Thymus (tissue), 11 donors: ENCODE measurements at regions not wholly inside any gene's neighbourhood (a gene's known extent, or its start where the extent isn't known, plus 50 kb on each side); places are given as distances from the start of the nearest gene placed in this dataset.

ENCODE experiments used
- DNase-seq, 9 donors: peaks; one replicate each; pipeline ENCODE4 v3.0.0-alpha.2; 2013; ENCODE audit warnings: low spot score in 9 of 9, low read depth in 6 of 9, missing footprints in 1 of 9
- H3K27ac ChIP-seq, 2 donors: one replicate each; pipeline ENCODE4 v1.5.1; 2013; ENCODE audit warnings: control low read depth in 1 of 2, low read depth in 1 of 2, low read length in 1 of 2, mild to moderate bottlenecking in 1 of 2, moderate library complexity in 1 of 2
- H3K27me3 ChIP-seq, 2 donors: one replicate each; pipeline ENCODE4 v1.5.1; 2013; ENCODE audit warnings: low read length in 1 of 2; ENCODE audit not compliant: control insufficient read depth in 2 of 2, insufficient read depth in 1 of 2
- H3K36me3 ChIP-seq, 2 donors: one replicate each; pipeline ENCODE4 v1.5.1; 2013; ENCODE audit warnings: low read length in 1 of 2, mild to moderate bottlenecking in 1 of 2, moderate library complexity in 1 of 2; ENCODE audit not compliant: control insufficient read depth in 2 of 2, insufficient read depth in 2 of 2
- H3K4me1 ChIP-seq, 2 donors: one replicate each; pipeline ENCODE4 v1.5.1; 2013; ENCODE audit warnings: low read length in 2 of 2; ENCODE audit not compliant: control insufficient read depth in 2 of 2, insufficient read depth in 2 of 2
- H3K4me3 ChIP-seq, 2 donors: one replicate each; pipeline ENCODE4 v1.5.1; 2013; ENCODE audit warnings: low read length in 2 of 2, control low read depth in 1 of 2, mild to moderate bottlenecking in 1 of 2
- H3K9me3 ChIP-seq, 2 donors: one replicate each; pipeline ENCODE4 v1.5.1; 2013; ENCODE audit warnings: low read length in 1 of 2, mild to moderate bottlenecking in 1 of 2; ENCODE audit not compliant: control insufficient read depth in 2 of 2, insufficient read depth in 1 of 2
- WGBS: extraction: QIAGEN DNeasy Blood & Tissue Kit; methylation state at CpG from one replicate; pipeline ENCODE4 v1.1.7; 2013; 5-methylcytosine and 5-hydroxymethylcytosine counted together
- donor health status: healthy.

DNA sequence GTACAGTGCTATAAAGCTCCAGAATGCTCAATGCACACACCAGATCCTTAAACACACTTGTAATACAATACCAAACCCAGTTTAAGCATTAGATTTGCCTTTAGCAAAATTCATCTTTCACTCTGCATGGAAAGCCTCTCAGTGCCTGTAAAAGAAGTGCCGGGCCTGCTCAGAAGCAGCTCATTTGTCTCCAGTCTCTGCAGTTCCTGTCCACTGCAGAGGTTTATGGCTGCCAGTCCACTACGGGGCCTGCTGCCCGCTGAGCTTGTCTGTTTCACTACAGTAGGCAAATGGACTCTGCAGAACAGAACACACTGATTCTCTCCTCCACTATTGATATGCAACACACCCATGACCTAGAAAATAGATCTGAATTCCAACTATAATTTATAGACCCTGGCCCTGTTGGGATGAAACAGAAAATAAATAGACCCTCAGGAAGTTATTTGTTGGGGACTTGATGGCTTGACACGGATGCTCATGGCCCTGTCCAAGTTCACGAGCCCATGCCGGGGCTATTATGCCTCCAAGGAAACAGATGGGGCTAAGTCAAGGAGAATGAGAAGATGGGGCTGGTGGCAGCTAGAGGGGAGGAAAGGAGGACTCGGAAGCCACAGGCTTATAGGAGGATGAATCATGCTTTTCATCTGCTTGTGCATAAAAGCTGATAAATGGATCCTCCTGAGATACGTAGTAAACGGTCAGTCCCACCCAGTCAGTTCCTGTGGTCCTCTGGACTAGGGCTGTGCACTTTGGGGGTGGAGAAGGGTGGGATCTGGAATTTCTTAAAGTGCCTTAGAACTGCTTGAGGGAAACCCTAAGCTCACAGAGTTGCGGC is 416.8 kb upstream of the TENM4 start:
- Histone ChIP-seq H3K4me3 (no peak overlapping the region), H3K27me3 (no peaks in the 10 kb centered on the region), H3K36me3 (no peaks in the 10 kb centered on the region), H3K4me1 (no peaks in the 10 kb centered on the region), H3K9me3 (no peaks in the 10 kb centered on the region), H3K27ac (no peak overlapping the region)
- DNase-seq = no peak
- 85% methylated on average over 10 of the region's 10 CpGs for WGBS

DNA sequence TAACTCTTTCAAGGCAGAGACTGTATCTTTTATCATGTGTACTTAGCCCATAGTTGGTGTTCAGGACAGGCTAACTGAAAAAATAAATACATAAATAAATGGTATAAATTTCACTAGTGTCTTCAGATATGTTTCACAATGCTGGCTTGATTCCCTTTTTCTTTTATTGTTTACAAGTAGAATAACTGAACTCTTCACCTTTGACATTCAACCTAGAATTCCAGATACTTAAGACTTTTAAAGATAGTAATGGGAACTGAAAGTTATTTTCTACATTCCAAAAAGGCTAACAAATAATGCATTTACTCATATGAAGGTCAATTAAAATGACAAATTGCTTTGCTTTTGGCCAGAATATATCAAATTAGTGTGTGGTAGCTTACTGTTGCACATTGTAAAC is 411.3 kb upstream of the TENM4 start:
- Histone ChIP-seq H3K27me3 (no peaks in the 10 kb centered on the region), H3K9me3 (no peaks in the 10 kb centered on the region), H3K36me3 (no peaks in the 10 kb centered on the region), H3K27ac (no peak overlapping the region), H3K4me3 (no peak overlapping the region), H3K4me1 (no peaks in the 10 kb centered on the region)
- no peak for DNase-seq

DNA sequence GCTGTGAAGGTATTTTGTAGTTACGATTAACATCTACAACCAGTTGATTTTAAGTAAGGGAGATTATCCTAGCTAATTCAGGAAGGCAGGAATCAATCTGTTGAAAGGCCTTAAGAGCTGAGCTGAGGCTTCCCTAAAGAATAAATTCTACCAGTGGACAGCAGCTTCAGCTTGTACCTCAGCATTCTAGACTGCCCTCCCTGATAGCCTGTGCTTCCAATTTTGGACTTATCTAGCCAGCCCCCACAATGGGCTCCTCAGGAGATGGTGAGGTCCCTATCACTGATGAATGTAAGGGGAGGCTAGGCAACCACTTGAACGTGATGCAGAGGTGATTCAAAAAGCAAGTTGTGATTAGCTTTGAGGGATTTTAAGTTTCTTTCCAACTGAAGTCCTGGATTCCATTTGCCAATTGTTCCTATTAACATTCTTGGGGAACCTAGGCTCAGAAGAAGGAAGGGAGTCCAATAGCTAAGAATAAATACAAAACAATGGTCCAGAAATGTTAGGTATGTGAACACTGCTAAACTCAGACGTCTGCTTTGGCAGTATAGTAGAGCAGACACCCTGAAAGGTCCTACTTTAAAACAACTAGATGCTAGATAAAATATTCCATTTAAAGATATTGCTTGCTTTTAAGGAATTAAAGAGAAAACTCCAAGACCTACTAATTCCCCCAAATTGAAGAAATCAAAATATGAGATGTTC is 404.3 kb upstream of the TENM4 start:
- H3K27ac ChIP-seq = no peak overlapping the region
- WGBS = 75% methylated on average over 3 of the region's 3 CpGs
- H3K4me1 ChIP-seq = no peaks in the 10 kb centered on the region
- H3K27me3 ChIP-seq = no peaks in the 10 kb centered on the region
- H3K36me3 ChIP-seq = no peaks in the 10 kb centered on the region
- DNase-seq = no peak
- H3K9me3 ChIP-seq = no peaks in the 10 kb centered on the region
- H3K4me3 ChIP-seq = no peak overlapping the region

DNA sequence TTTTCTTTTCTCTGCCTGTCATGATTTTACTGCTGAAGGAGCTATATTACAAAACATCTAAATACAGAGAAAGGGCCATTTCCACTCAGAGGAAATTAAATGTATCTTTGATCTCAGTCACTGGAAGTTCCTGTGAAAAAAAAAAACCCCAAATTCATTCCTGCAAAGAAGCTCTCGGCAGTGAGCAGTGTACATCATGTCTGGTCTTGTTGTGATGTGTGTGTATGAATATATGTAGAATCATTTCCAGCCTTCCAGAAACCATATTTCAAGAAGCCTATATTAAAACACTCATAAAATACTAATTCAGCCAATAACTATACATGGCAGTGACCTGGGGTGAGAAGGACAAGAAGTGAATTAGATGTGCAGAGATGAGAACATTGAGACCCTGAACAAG is 393.2 kb upstream of the TENM4 start:
- WGBS = 85% methylated on average over 1 of the region's 1 CpG
- Histone ChIP-seq H3K9me3 (no peaks in the 10 kb centered on the region), H3K27me3 (no peaks in the 10 kb centered on the region), H3K27ac (no peak overlapping the region), H3K36me3 (no peaks in the 10 kb centered on the region), H3K4me1 (no peaks in the 10 kb centered on the region), H3K4me3 (no peak overlapping the region)
- no peak for DNase-seq

DNA sequence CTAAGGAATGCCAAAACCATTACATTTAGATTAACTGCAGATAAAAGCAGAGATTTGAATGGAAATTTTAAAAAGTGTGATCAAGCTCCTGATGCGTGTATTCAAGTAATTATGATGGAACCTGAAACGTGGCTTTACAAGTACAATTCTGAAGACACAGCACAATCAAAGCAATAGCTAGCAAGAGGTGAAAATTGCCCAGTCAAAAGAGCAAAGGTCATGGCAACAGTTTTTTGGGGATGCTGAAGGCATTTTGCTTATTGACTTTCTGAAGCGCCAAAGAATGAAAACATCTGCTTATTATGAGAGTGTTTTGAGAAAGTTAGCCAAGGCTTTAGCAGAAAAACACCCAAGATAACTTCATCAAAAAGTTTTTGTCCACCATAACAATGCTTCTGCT is 389.6 kb upstream of the TENM4 start:
- 86% methylated on average over 3 of the region's 3 CpGs for WGBS
- Histone ChIP-seq H3K4me3 (no peak overlapping the region), H3K4me1 (no peaks in the 10 kb centered on the region), H3K27me3 (no peaks in the 10 kb centered on the region), H3K9me3 (no peaks in the 10 kb centered on the region), H3K27ac (no peak overlapping the region), H3K36me3 (no peaks in the 10 kb centered on the region)
- no peak for DNase-seq

DNA sequence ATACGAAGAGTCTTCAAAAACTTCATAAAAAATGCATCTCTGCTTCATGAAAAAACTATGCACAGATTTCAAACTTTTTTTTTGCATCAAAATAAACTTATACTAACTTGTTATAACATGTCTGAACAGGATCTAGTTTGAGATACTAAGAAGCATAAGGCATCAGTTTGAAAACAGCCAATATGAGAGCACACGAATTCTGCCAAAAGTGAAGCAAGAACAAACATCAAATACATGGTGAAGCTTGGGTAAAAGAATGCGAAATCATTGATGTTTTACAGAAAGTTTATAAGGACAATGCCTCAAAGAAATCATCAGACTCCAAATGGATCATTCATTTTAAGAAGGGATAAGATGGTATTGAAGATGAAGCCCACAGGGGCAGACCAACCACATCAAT is 389.1 kb upstream of the TENM4 start:
- DNase-seq = no peak
- WGBS = 85% methylated on average over 3 of the region's 3 CpGs
- no peak overlapping the region for H3K4me3 ChIP-seq

DNA sequence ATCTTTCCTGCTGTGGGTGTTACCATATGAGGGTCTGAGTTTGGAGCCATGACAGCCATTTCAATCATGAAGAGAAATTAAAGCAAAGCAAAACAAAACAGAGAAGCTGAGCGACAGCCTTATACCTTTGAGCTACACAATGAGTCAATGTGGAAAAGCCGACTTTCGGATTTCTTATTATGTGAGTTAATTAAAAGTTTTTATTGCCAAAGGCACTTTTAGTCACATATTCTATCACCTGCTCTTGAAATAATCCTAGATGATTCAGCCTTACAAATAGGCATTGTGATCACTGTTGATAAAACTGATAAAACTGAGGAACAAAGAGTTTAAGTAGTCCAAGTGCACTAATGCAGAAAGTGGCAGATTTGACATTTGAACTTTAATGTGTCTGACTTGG is 381.9 kb upstream of the TENM4 start:
- no peaks in the 10 kb centered on the region for H3K27me3 ChIP-seq
- H3K9me3 ChIP-seq = no peaks in the 10 kb centered on the region
- no peak overlapping the region for H3K27ac ChIP-seq
- no peaks in the 10 kb centered on the region for H3K4me1 ChIP-seq
- H3K36me3 ChIP-seq = no peaks in the 10 kb centered on the region
- H3K4me3 ChIP-seq = no peak overlapping the region
- DNase-seq = no peak
- WGBS = 97% methylated on average over 3 of the region's 3 CpGs

More for the DNA sequence above, 389.1 kb upstream of the TENM4 start:
- no peak overlapping the region for H3K27ac ChIP-seq
- no peaks in the 10 kb centered on the region for H3K4me1 ChIP-seq
- no peaks in the 10 kb centered on the region for H3K36me3 ChIP-seq
- H3K27me3 ChIP-seq = no peaks in the 10 kb centered on the region
- no peaks in the 10 kb centered on the region for H3K9me3 ChIP-seq

DNA sequence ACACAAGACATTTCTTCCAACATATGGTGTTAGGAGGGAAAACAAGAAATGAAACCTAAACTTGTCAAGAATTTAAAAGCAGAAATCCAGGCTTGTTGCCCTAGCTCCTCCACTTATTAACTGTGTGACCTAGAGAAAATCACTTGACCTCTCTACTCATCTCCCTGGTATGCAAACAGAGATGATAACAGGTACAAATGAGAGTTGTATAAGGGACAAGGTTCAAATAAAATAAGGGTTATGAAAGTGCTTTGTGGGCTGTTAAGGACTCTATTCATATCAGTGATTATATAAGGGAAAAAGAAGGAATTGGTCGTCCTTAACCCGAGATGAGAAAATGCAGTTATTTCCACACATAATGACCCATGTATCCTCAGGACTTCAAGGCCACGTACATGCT is 372.7 kb upstream of the TENM4 start:
- Histone ChIP-seq H3K4me3 (no peak overlapping the region), H3K27ac (no peak overlapping the region), H3K4me1 (no peaks in the 10 kb centered on the region), H3K9me3 (no peaks in the 10 kb centered on the region), H3K27me3 (no peaks in the 10 kb centered on the region), H3K36me3 (no peaks in the 10 kb centered on the region)
- no peak for DNase-seq
- WGBS = 74% methylated on average over 3 of the region's 3 CpGs

DNA sequence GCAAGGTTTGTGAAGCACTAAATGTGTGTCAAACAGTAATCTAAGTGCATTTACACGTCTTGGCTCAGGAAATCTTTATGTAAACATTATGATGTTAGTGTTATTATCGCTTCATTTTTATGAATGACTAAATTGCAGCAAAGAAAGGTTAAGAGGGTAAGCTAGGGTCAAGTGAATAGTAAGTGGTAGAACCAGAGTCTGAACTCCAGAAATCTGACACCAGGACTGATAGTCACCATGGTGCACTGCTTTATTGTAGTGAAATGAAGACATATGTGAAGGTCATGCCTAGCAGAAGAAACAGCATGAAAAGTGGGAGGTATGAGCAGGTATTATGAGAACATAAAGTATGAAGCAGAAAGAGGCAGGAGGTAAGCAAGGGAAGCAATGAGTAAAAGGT is 368.7 kb upstream of the TENM4 start:
- no peak for DNase-seq
- Histone ChIP-seq H3K4me1 (no peaks in the 10 kb centered on the region), H3K36me3 (no peaks in the 10 kb centered on the region), H3K4me3 (no peak overlapping the region), H3K9me3 (no peaks in the 10 kb centered on the region), H3K27me3 (no peaks in the 10 kb centered on the region), H3K27ac (no peak overlapping the region)
- 72% methylated on average over 2 of the region's 2 CpGs for WGBS
